Activated CD4-positive, alpha-beta T cell treated with anti-CD3 and anti-CD28 coated beads, Interleukin-2, amount 50 U/mL, for 4 hours (primary cell): ENCODE measurements at regions not wholly inside any gene's neighbourhood (a gene's known extent, or its start where the extent isn't known, plus 50 kb on each side); places are given as distances from the start of the nearest gene placed in this dataset.
A peak's percentile ranks its signal among the peaks of the same experiment; 100 is the strongest.

ENCODE experiments used
- DNase-seq, 2 experiments: peaks; one replicate each; pipeline ENCODE4 v3.0.0-alpha.2; 2020

GRCh38 chr5:6806668-6807067, 93.4 kb downstream of the TENT4A start:
- DNase-seq, result no peak

- DNase-seq, result no peak
Observed at GRCh38 chr5:6808462-6808861, 95.2 kb downstream of the TENT4A start.

- no peak for DNase-seq
Observed at GRCh38 chr5:6810641-6811405, 97.6 kb downstream of the TENT4A start.

- DNase-seq, result no peak
Observed at GRCh38 chr5:6812091-6812490, 98.9 kb downstream of the TENT4A start.

- DNase-seq, result no peak
Observed at GRCh38 chr5:6812800-6813731, 99.8 kb downstream of the TENT4A start.

GRCh38 chr5:6814816-6815215, 101.6 kb downstream of the TENT4A start:
- DNase-seq, result no peak

- no peak for DNase-seq
Observed at GRCh38 chr5:6818594-6819511, 105.6 kb downstream of the TENT4A start.

- no peak for DNase-seq
Observed at GRCh38 chr5:6819521-6819920, 106.3 kb downstream of the TENT4A start.

- peak in 1 of 2 experiments; percentile 12 for DNase-seq
Observed at GRCh38 chr5:6820851-6821479, 107.7 kb downstream of the TENT4A start.

GRCh38 chr5:6822068-6822467, 108.8 kb downstream of the TENT4A start:
- DNase-seq, result no peak

GRCh38 chr5:6822556-6823343, 109.5 kb downstream of the TENT4A start:
- no peak for DNase-seq

GRCh38 chr5:6823996-6824395, 110.8 kb downstream of the TENT4A start:
- no peak for DNase-seq

GRCh38 chr5:6825678-6826244, 112.5 kb downstream of the TENT4A start:
- DNase-seq, result no peak

- no peak for DNase-seq
Observed at GRCh38 chr5:6826756-6827155, 113.5 kb downstream of the TENT4A start.

- DNase-seq, result peak; percentile 8 to 16
Observed at GRCh38 chr5:6827526-6828219, 114.4 kb downstream of the TENT4A start.

GRCh38 chr5:6829150-6829784, 116.0 kb downstream of the TENT4A start:
- no peak for DNase-seq

- DNase-seq, result no peak
Observed at GRCh38 chr5:6830643-6831239, 117.5 kb downstream of the TENT4A start.

- no peak for DNase-seq
Observed at GRCh38 chr5:6831678-6832671, 118.7 kb downstream of the TENT4A start.
